ENCODE measurements at regions not wholly inside any gene's neighbourhood (a gene's known extent, or its start where the extent isn't known, plus 50 kb on each side); places are given as distances from the start of the nearest gene placed in this dataset.
"Not testable (repeated sequence)": the region's sequence is repeated elsewhere in the genome, so short reads cannot be mapped to it uniquely, and the experiment has no call there.

DNA sequence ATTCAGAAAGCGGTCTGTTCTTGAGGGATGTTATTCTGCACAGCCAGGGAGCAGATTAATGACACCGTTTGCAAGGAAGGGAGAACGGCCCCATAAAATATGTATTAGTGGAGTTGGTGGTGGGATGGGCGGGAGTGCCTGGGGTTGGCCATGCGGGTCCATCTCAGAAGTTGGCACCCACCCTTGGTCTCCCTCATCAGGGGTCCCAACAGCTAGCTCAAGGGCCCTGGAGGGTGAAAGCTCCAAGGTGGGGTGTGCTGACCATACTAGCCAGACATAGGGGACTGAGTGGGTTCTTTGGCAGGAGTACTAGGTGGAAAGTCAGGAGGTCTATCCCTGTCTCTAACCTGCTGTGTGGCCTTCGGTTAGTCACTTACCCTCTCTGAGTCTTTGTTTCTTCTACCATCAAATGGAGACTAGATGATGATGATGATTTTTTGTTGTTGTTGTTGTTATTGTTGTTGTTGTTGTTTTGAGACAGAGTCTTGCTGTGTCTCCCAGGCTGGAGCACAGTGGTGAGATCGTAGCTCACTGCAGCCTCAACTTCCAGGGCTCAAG, 83.2 kb upstream of the BRD7 start:
- ATAC-seq (ENCODE audit: insufficient number of reproducible peaks, low FRiP score, low read depth) (no peak), DNase-seq (ENCODE audit: low spot score) (no peak)
- no peaks in the 10 kb centered on the region for H3K27me3 ChIP-seq (replicated peaks; ENCODE audit: insufficient read depth)
- no peaks in the 10 kb centered on the region for H3K9me3 ChIP-seq
- no peak overlapping the region for H3K4me3 ChIP-seq
- no peak overlapping the region for H3K27ac ChIP-seq
- TF ChIP-seq, protein P1, sequence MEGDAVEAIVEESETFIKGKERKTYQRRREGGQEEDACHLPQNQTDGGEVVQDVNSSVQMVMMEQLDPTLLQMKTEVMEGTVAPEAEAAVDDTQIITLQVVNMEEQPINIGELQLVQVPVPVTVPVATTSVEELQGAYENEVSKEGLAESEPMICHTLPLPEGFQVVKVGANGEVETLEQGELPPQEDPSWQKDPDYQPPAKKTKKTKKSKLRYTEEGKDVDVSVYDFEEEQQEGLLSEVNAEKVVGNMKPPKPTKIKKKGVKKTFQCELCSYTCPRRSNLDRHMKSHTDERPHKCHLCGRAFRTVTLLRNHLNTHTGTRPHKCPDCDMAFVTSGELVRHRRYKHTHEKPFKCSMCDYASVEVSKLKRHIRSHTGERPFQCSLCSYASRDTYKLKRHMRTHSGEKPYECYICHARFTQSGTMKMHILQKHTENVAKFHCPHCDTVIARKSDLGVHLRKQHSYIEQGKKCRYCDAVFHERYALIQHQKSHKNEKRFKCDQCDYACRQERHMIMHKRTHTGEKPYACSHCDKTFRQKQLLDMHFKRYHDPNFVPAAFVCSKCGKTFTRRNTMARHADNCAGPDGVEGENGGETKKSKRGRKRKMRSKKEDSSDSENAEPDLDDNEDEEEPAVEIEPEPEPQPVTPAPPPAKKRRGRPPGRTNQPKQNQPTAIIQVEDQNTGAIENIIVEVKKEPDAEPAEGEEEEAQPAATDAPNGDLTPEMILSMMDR (IDR thresholded peaks at IDR 0.05) = no peak
- H3K4me1 ChIP-seq (ENCODE audit: control insufficient read depth in 1 of 2, low read depth in 2 of 2) = no peaks in the 10 kb centered on the region
- H3K36me3 ChIP-seq = no peaks in the 10 kb centered on the region

DNA sequence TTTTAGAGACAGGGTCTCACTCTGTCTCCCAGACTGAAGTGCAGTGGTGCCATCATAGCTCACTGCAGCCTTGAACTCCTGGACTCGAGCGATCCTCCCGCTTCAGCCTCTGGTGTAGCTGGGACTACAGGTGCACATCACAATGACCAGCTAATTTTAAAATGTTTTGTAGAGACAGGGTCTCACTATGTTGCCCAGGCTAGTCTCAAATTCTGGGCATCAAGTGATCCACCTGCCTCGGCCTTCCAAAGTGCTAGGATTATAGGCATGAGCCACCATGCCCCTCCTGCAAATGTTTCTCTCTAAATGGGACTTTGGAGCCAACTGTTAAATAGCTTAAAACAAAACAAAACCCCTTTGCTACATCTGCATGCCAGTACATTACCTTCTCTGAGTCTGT, 82.2 kb upstream of the BRD7 start:
- H3K4me1 ChIP-seq (ENCODE audit: control insufficient read depth in 1 of 2, low read depth in 2 of 2) = no peaks in the 10 kb centered on the region
- H3K36me3 ChIP-seq = no peaks in the 10 kb centered on the region
- no peak overlapping the region for H3K4me3 ChIP-seq
- TF ChIP-seq, protein P1 (IDR thresholded peaks at IDR 0.05) = no peak
- ATAC-seq (ENCODE audit: insufficient number of reproducible peaks, low FRiP score, low read depth) (no peak), DNase-seq (ENCODE audit: low spot score) (no peak)
- H3K27ac ChIP-seq = no peak overlapping the region
- H3K27me3 ChIP-seq (replicated peaks; ENCODE audit: insufficient read depth) = no peaks in the 10 kb centered on the region
- H3K9me3 ChIP-seq = no peaks in the 10 kb centered on the region

DNA sequence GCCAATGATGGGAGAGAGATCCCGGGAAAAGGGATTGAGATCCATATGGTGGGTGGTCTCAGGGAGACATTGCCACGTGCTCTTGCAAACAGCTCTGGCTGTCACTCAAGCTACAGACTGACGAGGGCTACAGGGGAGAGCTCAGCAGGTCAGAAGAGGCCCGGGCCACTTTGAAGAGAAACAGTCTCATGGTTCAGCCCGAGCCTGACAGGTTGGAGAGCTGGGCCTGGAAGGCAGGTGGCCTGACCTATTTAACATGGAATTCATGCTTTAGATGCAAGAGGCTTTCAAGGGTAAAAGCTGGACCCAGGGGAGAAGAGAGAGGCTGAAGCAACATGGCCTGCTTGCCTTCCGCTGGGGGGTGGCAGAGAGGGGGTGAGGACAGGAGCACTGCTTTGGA, 81.0 kb upstream of the BRD7 start:
- no peaks in the 10 kb centered on the region for H3K9me3 ChIP-seq
- ATAC-seq (ENCODE audit: insufficient number of reproducible peaks, low FRiP score, low read depth) (no peak), DNase-seq (ENCODE audit: low spot score) (no peak)
- no peak overlapping the region for H3K4me3 ChIP-seq
- H3K27me3 ChIP-seq (replicated peaks; ENCODE audit: insufficient read depth) = no peaks in the 10 kb centered on the region
- H3K36me3 ChIP-seq = no peaks in the 10 kb centered on the region
- TF ChIP-seq, protein P1 (IDR thresholded peaks at IDR 0.05) = no peak
- H3K27ac ChIP-seq = no peak overlapping the region
- H3K4me1 ChIP-seq (ENCODE audit: control insufficient read depth in 1 of 2, low read depth in 2 of 2) = no peaks in the 10 kb centered on the region

DNA sequence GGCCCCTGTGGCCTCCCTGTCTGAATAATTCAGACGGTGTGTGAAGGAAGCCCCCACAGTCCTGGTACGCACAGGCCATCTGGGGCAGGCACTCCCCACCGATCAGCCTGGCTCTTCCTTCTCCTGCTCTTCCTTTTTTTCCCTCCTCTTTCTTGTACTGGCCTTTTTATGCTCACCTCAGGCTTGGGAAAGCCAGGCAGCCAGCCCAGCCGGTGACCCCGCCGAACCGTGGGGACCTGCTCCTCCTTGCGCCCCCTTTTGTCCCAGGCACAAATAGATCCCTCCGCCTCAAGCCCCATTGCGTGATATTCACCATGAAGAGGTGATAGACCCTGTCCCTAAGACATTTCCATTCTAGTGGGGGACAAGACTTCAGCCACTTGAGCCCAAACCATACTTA, 80.2 kb upstream of the BRD7 start:
- H3K9me3 ChIP-seq = no peaks in the 10 kb centered on the region
- no peaks in the 10 kb centered on the region for H3K4me1 ChIP-seq (ENCODE audit: control insufficient read depth in 1 of 2, low read depth in 2 of 2)
- no peaks in the 10 kb centered on the region for H3K36me3 ChIP-seq
- no peak overlapping the region for H3K4me3 ChIP-seq
- TF ChIP-seq, protein P1 (IDR thresholded peaks at IDR 0.05) = no peak
- no peak for DNase-seq (ENCODE audit: low spot score)
- ATAC-seq (ENCODE audit: insufficient number of reproducible peaks, low FRiP score, low read depth) = no peak
- no peaks in the 10 kb centered on the region for H3K27me3 ChIP-seq (replicated peaks; ENCODE audit: insufficient read depth)
- no peak overlapping the region for H3K27ac ChIP-seq

DNA sequence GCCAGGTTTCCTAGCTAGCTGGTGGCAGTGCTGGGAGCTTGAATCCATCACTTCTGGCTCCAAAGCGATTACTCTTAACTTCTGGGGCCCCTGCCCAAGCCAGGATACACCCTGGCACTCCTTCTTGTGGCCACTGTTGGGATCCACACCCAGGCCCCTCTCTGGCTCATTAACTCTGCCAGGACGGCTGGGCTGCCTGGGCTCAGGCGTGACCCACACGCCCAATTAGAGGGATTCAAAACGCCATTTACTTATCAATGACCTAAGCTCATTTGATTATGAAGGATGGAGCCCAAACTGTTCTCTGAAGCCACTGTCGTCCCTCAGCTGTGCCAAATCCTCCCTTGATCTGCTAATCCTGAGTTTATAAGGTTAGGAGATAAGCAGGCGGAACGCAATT, 79.7 kb upstream of the BRD7 start:
- Histone ChIP-seq H3K36me3 (no peaks in the 10 kb centered on the region), H3K27me3 (replicated peaks; ENCODE audit: insufficient read depth) (no peaks in the 10 kb centered on the region), H3K4me1 (ENCODE audit: control insufficient read depth in 1 of 2, low read depth in 2 of 2) (no peaks in the 10 kb centered on the region), H3K27ac (no peak overlapping the region), H3K4me3 (no peak overlapping the region), H3K9me3 (no peaks in the 10 kb centered on the region)
- TF ChIP-seq, protein P1 (IDR thresholded peaks at IDR 0.05) = no peak
- no peak for DNase-seq (ENCODE audit: low spot score)
- ATAC-seq (ENCODE audit: insufficient number of reproducible peaks, low FRiP score, low read depth) = no peak

DNA sequence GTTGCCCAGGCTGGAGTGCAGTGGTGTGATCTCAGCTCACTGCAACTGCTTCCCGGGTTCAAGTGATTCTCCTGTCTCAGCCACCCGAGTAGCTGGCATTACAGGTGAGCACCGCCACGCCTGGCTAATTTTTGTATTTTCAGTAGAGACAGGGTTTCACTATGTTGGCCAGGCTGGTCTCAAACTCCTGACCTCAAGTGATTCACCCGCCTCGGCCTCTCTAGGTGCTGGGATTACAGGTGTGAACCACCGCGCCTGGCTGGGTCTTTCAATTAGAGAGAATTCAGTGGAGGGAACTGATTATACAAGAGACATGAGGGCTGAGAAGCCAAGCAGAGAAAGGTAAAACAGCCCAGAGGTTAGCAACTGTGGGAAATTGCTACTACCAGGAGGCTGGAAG, 78.6 kb upstream of the BRD7 start:
- DNase-seq (ENCODE audit: low spot score) = not testable (repeated sequence)

More for the DNA sequence above, 78.6 kb upstream of the BRD7 start:
- H3K4me1 ChIP-seq (ENCODE audit: control insufficient read depth in 1 of 2, low read depth in 2 of 2); H3K27me3 ChIP-seq (replicated peaks; ENCODE audit: insufficient read depth); H3K36me3 ChIP-seq; H3K9me3 ChIP-seq; H3K27ac ChIP-seq; ATAC-seq (ENCODE audit: insufficient number of reproducible peaks, low FRiP score, low read depth); H3K4me3 ChIP-seq: not testable (repeated sequence)

Measured in thoracic aorta (tissue), 2 donors.